NCI-H2196 (cell line): ENCODE measurements at regions not wholly inside any gene's neighbourhood (a gene's known extent, or its start where the extent isn't known, plus 50 kb on each side); places are given as distances from the start of the nearest gene placed in this dataset.
"Not testable (repeated sequence)": the region's sequence is repeated elsewhere in the genome, so short reads cannot be mapped to it uniquely, and the experiment has no call there.

ENCODE experiments used
- DNase-seq: peaks from one replicate; lab custom pipeline; 2025; ENCODE audit not compliant: unreplicated experiment; lab: John Stamatoyannopoulos, UW

GRCh38 chr9:21533597-21533996, 51.5 kb upstream of the IFNE start:
- no peak for DNase-seq

- DNase-seq = no peak
Measured at GRCh38 chr9:21535396-21535795, 53.3 kb upstream of the IFNE start.

GRCh38 chr9:21542787-21543186, 60.7 kb upstream of the IFNE start:
- no peak for DNase-seq

GRCh38 chr9:21543187-21543586, 61.1 kb upstream of the IFNE start:
- no peak for DNase-seq

- DNase-seq = not testable (repeated sequence)
Measured at GRCh38 chr9:21543816-21544215, 61.7 kb upstream of the IFNE start.

- DNase-seq = no peak
Measured at GRCh38 chr9:21546949-21547348, 64.8 kb upstream of the IFNE start.

- no peak for DNase-seq
Measured at GRCh38 chr9:21549251-21549765, 67.2 kb upstream of the IFNE start.

GRCh38 chr9:21549890-21550289, 67.8 kb upstream of the IFNE start:
- DNase-seq = no peak

- no peak for DNase-seq
Measured at GRCh38 chr9:21550392-21550791, 68.3 kb upstream of the IFNE start.

GRCh38 chr9:21551401-21551800, 69.3 kb upstream of the IFNE start:
- no peak for DNase-seq

- no peak for DNase-seq
Measured at GRCh38 chr9:21552244-21553170, 70.4 kb upstream of the IFNE start.

GRCh38 chr9:21553441-21553840, 71.3 kb upstream of the IFNE start:
- DNase-seq = no peak

- DNase-seq = no peak
Measured at GRCh38 chr9:21554813-21555212, 72.7 kb upstream of the IFNE start.

GRCh38 chr9:21555911-21556310, 73.8 kb upstream of the IFNE start:
- no peak for DNase-seq

- no peak for DNase-seq
Measured at GRCh38 chr9:21556581-21557427, 74.7 kb upstream of the IFNE start.

GRCh38 chr9:21557428-21557768, 75.3 kb upstream of the IFNE start:
- no peak for DNase-seq

GRCh38 chr9:21558079-21558478, 76.0 kb upstream of the IFNE start:
- DNase-seq = no peak

GRCh38 chr9:21558615-21559401, 76.7 kb upstream of the IFNE start:
- DNase-seq = no peak

- DNase-seq = peak; percentile 37
Measured at GRCh38 chr9:21559402-21560280, 77.5 kb upstream of the IFNE start.

GRCh38 chr9:21560281-21560745, 78.2 kb upstream of the IFNE start:
- no peak for DNase-seq
